ENCODE measurements at regions not wholly inside any gene's neighbourhood (a gene's known extent, or its start where the extent isn't known, plus 50 kb on each side); places are given as distances from the start of the nearest gene placed in this dataset.
"Not testable (repeated sequence)": the region's sequence is repeated elsewhere in the genome, so short reads cannot be mapped to it uniquely, and the experiment has no call there.

DNA sequence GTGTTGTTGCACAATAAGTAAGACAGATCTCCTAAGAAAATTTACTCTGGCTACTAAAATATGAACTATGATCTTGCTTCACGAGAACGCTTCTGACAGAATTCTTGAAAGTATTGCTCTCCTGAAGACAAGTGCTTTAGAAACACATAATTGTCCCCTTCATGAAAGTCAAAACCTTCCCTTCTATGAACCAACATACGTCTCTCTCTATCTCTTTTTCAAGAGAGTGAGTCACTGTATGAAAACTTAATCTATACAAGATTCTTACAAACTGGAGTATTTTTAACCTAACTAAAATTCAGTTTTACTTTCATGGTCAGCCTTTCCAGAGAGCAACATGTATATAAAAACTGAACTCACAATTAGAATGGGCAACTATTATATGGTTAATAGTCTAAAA lies 688.0 kb upstream of the CTNND2 start:
- Histone ChIP-seq H3K9me3 (no peaks in the 10 kb centered on the region), H3K36me3 (no peaks in the 10 kb centered on the region), H3K4me3 (no peak overlapping the region), H3K27me3 (no peaks in the 10 kb centered on the region), H3K27ac (no peak overlapping the region), H3K4me1 (no peaks in the 10 kb centered on the region)
- 82 to 83% methylated on average over 3 of the region's 3 CpGs for WGBS, 2 donors
- intact Hi-C loops (cut with DNase I) = no loop called here
- no peak for DNase-seq
- TF ChIP-seq, protein P1, sequence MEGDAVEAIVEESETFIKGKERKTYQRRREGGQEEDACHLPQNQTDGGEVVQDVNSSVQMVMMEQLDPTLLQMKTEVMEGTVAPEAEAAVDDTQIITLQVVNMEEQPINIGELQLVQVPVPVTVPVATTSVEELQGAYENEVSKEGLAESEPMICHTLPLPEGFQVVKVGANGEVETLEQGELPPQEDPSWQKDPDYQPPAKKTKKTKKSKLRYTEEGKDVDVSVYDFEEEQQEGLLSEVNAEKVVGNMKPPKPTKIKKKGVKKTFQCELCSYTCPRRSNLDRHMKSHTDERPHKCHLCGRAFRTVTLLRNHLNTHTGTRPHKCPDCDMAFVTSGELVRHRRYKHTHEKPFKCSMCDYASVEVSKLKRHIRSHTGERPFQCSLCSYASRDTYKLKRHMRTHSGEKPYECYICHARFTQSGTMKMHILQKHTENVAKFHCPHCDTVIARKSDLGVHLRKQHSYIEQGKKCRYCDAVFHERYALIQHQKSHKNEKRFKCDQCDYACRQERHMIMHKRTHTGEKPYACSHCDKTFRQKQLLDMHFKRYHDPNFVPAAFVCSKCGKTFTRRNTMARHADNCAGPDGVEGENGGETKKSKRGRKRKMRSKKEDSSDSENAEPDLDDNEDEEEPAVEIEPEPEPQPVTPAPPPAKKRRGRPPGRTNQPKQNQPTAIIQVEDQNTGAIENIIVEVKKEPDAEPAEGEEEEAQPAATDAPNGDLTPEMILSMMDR (IDR thresholded peaks at IDR 0.05) = no peak
- TF ChIP-seq EP300 (IDR thresholded peaks at IDR 0.05) = no peak
- no peak for TF ChIP-seq POLR2A (IDR thresholded peaks at IDR 0.05)
- no peak for TF ChIP-seq POLR2AphosphoS5 (IDR thresholded peaks at IDR 0.05)

DNA sequence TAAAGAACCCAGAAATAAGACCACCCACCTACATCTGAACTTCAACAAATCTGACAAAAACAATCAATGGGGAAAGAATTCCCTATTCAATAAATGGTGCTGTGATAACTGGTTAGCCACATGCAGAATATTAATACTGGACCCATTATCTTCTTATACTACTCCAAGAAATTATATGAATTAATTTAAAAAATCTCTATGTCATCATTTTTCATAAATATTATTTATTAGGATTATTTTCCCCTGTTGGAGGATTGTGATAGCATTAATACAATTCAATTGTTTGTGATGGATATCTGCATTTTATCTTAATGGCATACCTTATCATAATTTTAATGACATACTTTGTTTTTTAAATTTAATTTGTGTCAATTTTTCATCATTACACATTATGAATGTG lies 682.2 kb upstream of the CTNND2 start:
- Histone ChIP-seq H3K4me1 (no peaks in the 10 kb centered on the region), H3K4me3 (no peak overlapping the region), H3K9me3 (no peaks in the 10 kb centered on the region), H3K36me3 (no peaks in the 10 kb centered on the region), H3K27ac (no peak overlapping the region), H3K27me3 (no peaks in the 10 kb centered on the region)
- no peak for TF ChIP-seq POLR2A (IDR thresholded peaks at IDR 0.05)
- TF ChIP-seq EP300 (IDR thresholded peaks at IDR 0.05) = no peak
- TF ChIP-seq POLR2AphosphoS5 (IDR thresholded peaks at IDR 0.05) = no peak
- TF ChIP-seq, protein P1 (IDR thresholded peaks at IDR 0.05) = no peak
- intact Hi-C loops (cut with DNase I) = no loop called here
- no peak for DNase-seq

DNA sequence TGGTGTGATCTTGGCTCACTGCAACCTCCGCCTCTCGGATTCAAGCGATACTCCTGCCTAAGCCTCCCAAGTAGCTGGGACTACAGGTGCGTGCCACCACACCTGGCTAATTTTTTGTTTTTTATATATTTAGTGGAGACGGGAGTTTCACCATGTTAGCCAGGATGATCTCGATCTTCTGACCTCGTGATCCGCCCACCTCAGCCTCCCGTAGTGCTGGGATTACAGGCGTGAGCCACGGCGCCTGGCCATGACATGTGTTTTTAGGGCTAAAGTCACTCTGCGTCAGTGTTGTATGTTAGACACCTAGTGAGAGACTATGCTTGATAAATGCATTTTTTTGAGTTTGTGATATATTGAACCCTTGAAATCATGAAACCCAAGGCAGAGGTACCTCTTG lies 674.6 kb upstream of the CTNND2 start:
- intact Hi-C loops (cut with DNase I) = not testable (repeated sequence)
- WGBS, 2 donors = 87 to 91% methylated on average over 13 of the region's 13 CpGs

DNA sequence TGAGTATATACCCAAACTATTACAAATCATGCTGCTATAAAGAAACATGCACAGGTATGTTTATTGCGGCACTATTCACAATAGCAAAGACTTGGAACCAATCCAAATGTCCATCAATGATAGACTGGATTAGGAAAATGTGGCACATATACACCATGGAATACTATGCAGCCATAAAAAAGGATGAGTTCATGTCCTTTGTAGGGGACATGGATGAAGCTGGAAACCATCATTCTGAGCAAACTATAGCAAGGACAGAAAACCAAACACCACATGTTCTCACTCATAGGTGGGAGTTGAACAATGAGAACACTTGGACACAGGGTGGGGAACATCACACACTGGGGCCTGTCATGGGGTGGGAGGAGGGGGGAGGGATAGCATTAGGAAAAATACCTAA lies 672.7 kb upstream of the CTNND2 start:
- H3K27me3 ChIP-seq; H3K4me1 ChIP-seq; H3K36me3 ChIP-seq; DNase-seq; H3K9me3 ChIP-seq; intact Hi-C loops (cut with DNase I); H3K27ac ChIP-seq; H3K4me3 ChIP-seq: not testable (repeated sequence)
- 87 to 92% methylated on average over 1 of the region's 1 CpG for WGBS, 2 donors

More for the DNA sequence above, 674.6 kb upstream of the CTNND2 start:
- DNase-seq, H3K4me1 ChIP-seq, H3K36me3 ChIP-seq, H3K9me3 ChIP-seq, H3K27ac ChIP-seq, H3K4me3 ChIP-seq, H3K27me3 ChIP-seq: not testable (repeated sequence)

DNA sequence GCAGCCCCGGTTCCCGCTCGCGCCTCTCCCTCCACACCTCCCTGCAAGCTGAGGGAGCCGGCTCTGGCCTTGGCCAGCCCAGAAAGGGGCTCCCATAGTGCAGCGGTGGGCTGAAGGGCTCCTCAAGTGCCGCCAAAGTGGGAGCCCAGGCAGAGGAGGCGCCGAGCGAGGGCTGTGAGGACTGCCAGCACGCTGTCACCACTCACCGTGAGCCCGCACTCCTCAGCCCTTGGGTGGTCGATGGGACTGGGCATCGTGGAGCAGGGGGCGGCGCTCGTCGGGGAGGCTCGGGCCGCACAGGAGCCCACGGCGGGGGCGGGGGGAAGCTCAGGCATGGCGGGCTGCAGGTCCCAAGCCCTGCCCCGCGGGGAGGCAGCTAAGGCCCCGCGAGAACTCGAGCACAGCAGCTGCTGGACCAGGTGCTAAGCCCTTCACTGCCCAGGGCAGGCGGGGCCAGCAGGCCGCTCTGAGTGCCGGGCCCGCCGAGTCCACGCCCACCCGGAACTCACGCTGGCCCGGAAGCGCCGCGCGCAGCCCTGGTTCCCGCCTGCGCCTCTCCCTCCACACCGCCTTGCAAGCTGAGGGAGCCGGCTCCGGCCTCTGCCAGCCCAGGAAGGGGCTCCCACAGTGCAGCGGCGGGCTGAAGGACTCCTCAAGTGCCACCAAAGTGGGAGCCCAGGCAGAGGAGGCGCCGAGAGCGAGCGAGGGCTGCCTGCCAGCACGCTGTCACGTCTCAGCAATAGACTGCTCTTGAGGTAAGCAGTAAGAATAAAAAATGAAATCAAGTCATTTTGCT lies 670.2 kb upstream of the CTNND2 start:
- DNase-seq; H3K9me3 ChIP-seq; H3K36me3 ChIP-seq; H3K4me3 ChIP-seq; H3K4me1 ChIP-seq; intact Hi-C loops (cut with DNase I); H3K27me3 ChIP-seq; H3K27ac ChIP-seq: not testable (repeated sequence)
- 95% methylated on average over 54 to 55 of the region's 56 CpGs for WGBS, 2 donors

DNA sequence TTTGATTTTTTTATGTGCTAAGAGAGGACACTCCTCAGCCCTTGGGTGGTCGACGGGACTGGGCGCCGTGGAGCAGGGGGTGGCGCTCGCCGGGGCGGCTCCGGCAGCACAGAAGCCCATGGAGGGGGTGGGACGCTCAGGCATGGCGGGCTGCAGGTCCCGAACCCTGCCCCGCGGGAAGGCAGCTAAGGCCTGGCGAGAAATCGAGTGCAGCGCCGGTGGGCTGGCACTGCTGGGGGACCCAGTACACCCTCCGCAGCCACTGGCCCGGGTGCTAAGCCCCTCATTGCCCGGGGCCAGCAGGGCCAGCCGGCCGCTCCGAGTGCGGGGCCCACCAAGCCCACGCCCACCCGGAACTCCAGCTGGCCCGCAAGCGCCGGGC lies 669.7 kb upstream of the CTNND2 start:
- intact Hi-C loops (cut with DNase I); H3K27me3 ChIP-seq; H3K9me3 ChIP-seq; DNase-seq; H3K36me3 ChIP-seq; H3K27ac ChIP-seq; H3K4me1 ChIP-seq; H3K4me3 ChIP-seq: not testable (repeated sequence)
- 95 to 98% methylated on average over 30 of the region's 30 CpGs for WGBS, 2 donors

DNA sequence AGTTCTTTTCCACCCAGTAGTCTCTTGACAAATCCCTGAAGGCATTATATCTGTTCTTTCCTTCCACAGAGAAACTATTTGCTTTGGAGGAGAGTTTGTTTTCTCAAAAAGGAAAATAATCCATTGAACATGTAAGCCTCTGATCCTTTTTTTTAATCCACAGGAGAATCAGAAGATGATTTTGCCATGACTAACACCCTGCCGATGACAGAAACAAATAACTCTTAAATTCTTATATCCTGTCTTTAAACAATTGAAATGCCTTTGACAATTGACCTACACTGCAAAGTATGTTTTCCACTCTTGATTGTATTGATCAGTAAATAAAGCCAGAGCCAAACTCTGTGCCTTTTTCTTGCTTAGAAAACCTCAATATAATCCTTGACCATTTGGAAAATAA lies 666.4 kb upstream of the CTNND2 start:
- Histone ChIP-seq H3K36me3 (no peaks in the 10 kb centered on the region), H3K9me3 (peaks cover 0 to 3% (median 0%) of the 10 kb centered on the region in 4 donors), H3K27me3 (no peaks in the 10 kb centered on the region), H3K27ac (no peak overlapping the region), H3K4me3 (no peak overlapping the region), H3K4me1 (no peaks in the 10 kb centered on the region)
- TF ChIP-seq POLR2A (IDR thresholded peaks at IDR 0.05) (no peak), EP300 (IDR thresholded peaks at IDR 0.05) (no peak), POLR2AphosphoS5 (IDR thresholded peaks at IDR 0.05) (no peak)
- TF ChIP-seq, protein P1 (IDR thresholded peaks at IDR 0.05) = no peak
- intact Hi-C loops (cut with DNase I) = no loop called here
- no peak for DNase-seq
- WGBS, 2 donors = 72 to 73% methylated on average over 1 of the region's 1 CpG

All from sigmoid colon (tissue), 6 donors.